HepG2 (cell line): ENCODE measurements at regions not wholly inside any gene's neighbourhood (a gene's known extent, or its start where the extent isn't known, plus 50 kb on each side); places are given as distances from the start of the nearest gene placed in this dataset.
A peak's percentile ranks its signal among the peaks of the same experiment; 100 is the strongest.

ENCODE experiments used
- ARHGAP35 ChIP-seq: sonication (generic); formaldehyde crosslinking; IDR thresholded peaks from 2 replicates; pipeline ENCODE4 v1.9.0; 2022; ENCODE audit warnings: mild to moderate bottlenecking, inconsistent platforms, moderate library complexity, missing genetic modification reagents, borderline replicate concordance
- FOXA1 ChIP-seq, 2 experiments: fragments of 450-650 bp in 1 of 2; sonication (generic) in 1 of 2; formaldehyde crosslinking in 1 of 2; IDR thresholded peaks; 2 replicates each; pipeline versions ENCODE4 v1.4.0 to v1.6.1; 2016 to 2020; ENCODE audit warnings: missing genetic modification reagents in 1 of 2
- GATA4 ChIP-seq: sonication (generic); IDR thresholded peaks from 2 replicates; pipeline ENCODE4 v1.6.1; 2016; ENCODE audit warnings: antibody characterized with exemption, low read depth, borderline replicate concordance
- NFATC3 ChIP-seq: sonication (generic); formaldehyde crosslinking; IDR thresholded peaks from 2 replicates; pipeline ENCODE4 v1.5.1; 2020; ENCODE audit warnings: mild to moderate bottlenecking, missing genetic modification reagents
- NFE2 ChIP-seq: sonication (generic); formaldehyde crosslinking; IDR thresholded peaks from 2 replicates; pipeline ENCODE4 v1.4.0; 2020; ENCODE audit warnings: missing genetic modification reagents
- RFX3 ChIP-seq: IDR thresholded peaks from 2 replicates; pipeline ENCODE4 v1.6.1; 2016; ENCODE audit warnings: missing biosample characterization, missing genetic modification reagents
- RORA ChIP-seq: sonication (generic); formaldehyde crosslinking; IDR thresholded peaks from 2 replicates; pipeline ENCODE4 v1.5.0; 2020; ENCODE audit warnings: mild to moderate bottlenecking, missing genetic modification reagents, moderate library complexity
- SNAPC2 ChIP-seq: sonication (generic); formaldehyde crosslinking; IDR thresholded peaks from 2 replicates; pipeline ENCODE4 v1.8.1; 2022; ENCODE audit warnings: mild to moderate bottlenecking, missing genetic modification reagents
- TEF ChIP-seq: sonication (generic); formaldehyde crosslinking; IDR thresholded peaks from 2 replicates; pipeline ENCODE4 v1.5.0; 2020; ENCODE audit warnings: missing genetic modification reagents
- U2AF1 ChIP-seq: fragments of 200-400 bp; formaldehyde crosslinking; optimal IDR thresholded peaks from 2 replicates; pipeline ENCODE3; 2017; ENCODE audit warnings: mild to moderate bottlenecking, low read depth, low read length
- U2AF2 ChIP-seq: fragments of 200-400 bp; formaldehyde crosslinking; IDR thresholded peaks from 2 replicates; pipeline ENCODE4 v1.6.1; 2017; ENCODE audit warnings: low read depth, mild to moderate bottlenecking, low read length
- ZFP90 ChIP-seq: sonication (generic); formaldehyde crosslinking; IDR thresholded peaks from 2 replicates; pipeline ENCODE4 v1.8.0; 2022; ENCODE audit warnings: missing genetic modification reagents, mild to moderate bottlenecking, inconsistent platforms, borderline replicate concordance
- ZNF597 ChIP-seq: sonication (generic); formaldehyde crosslinking; IDR thresholded peaks from 2 replicates; pipeline ENCODE4 v1.5.0; 2020; ENCODE audit warnings: missing genetic modification reagents
- ZNF768 ChIP-seq: sonication (generic); formaldehyde crosslinking; IDR thresholded peaks from 2 replicates; pipeline ENCODE4 v1.4.0; 2020; ENCODE audit warnings: missing genetic modification reagents
- TF ChIP-seq, protein P1 (sequence below): sonication (generic); formaldehyde crosslinking; IDR thresholded peaks from 2 replicates; pipeline ENCODE4 v1.4.0; 2020; ENCODE audit warnings: missing genetic modification reagents
- TF ChIP-seq, protein P2 (sequence below): sonication (generic); formaldehyde crosslinking; IDR thresholded peaks from 2 replicates; pipeline ENCODE4 v1.4.0; 2020; ENCODE audit warnings: missing genetic modification reagents, borderline replicate concordance
- TF ChIP-seq, protein P3 (sequence below): sonication (generic); formaldehyde crosslinking; conservative IDR thresholded peaks from 2 replicates; pipeline ENCODE4 v1.5.0; 2020; ENCODE audit warnings: missing genetic modification reagents
- TF ChIP-seq, protein P4 (sequence below): sonication (generic); formaldehyde crosslinking; IDR thresholded peaks from 2 replicates; pipeline ENCODE4 v1.4.0; 2020; ENCODE audit warnings: missing genetic modification reagents
- TF ChIP-seq, protein P5 (sequence below): sonication (generic); formaldehyde crosslinking; IDR thresholded peaks from 2 replicates; pipeline ENCODE4 v1.5.0; 2020; ENCODE audit warnings: missing genetic modification reagents

DNA sequence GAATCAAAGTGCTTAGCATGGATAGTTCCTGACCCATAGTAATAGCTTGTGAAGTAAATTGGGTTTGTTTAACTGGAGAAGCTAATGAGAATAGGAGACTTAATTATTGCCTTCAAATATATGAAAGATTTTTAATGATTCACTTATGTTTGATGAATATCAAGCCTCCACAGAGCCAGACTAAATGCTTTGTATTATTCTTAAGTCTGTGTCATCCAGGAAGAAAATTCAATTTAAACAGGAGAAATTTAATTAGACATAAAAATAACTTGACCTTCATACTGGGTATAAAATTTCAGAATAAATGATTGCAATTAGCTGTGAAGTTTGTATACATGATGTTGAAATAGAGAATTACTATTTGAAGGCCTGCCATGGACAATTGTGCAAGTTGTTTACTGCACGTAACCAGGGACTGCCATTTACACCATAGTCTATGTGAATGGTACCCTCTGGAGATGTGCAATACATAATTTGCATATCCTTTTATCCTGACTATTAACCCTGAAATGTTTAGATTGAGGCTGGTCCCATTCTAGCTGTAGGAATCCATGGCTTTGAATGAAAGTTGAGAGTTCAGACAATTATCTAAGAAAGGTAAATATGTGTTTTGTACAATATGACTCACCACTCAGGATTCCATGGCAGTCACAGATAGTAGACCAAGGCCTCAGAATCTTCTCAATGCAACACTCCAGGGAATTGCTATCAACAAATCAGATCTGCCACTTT, 133.5 kb upstream of the IL12B start (continued):
- TF ChIP-seq, protein P1, sequence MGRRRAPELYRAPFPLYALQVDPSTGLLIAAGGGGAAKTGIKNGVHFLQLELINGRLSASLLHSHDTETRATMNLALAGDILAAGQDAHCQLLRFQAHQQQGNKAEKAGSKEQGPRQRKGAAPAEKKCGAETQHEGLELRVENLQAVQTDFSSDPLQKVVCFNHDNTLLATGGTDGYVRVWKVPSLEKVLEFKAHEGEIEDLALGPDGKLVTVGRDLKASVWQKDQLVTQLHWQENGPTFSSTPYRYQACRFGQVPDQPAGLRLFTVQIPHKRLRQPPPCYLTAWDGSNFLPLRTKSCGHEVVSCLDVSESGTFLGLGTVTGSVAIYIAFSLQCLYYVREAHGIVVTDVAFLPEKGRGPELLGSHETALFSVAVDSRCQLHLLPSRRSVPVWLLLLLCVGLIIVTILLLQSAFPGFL (CRISPR knock-in tag) = no peak
- TF ChIP-seq RORA = no peak
- TF ChIP-seq ZFP90 = no peak
- TF ChIP-seq ZNF768 (CRISPR knock-in tag) = no peak
- TF ChIP-seq SNAPC2 (CRISPR knock-in tag) = 0 out of 2 replicates have a peak, but pooled peaks have one; percentile 24
- TF ChIP-seq FOXA1 (IDR thresholded peaks at IDR 0.05) = peak; percentile 71
- TF ChIP-seq FOXA1 (CRISPR knock-in tag; IDR thresholded peaks at IDR 0.05) = peak; percentile 88
- TF ChIP-seq, protein P2, sequence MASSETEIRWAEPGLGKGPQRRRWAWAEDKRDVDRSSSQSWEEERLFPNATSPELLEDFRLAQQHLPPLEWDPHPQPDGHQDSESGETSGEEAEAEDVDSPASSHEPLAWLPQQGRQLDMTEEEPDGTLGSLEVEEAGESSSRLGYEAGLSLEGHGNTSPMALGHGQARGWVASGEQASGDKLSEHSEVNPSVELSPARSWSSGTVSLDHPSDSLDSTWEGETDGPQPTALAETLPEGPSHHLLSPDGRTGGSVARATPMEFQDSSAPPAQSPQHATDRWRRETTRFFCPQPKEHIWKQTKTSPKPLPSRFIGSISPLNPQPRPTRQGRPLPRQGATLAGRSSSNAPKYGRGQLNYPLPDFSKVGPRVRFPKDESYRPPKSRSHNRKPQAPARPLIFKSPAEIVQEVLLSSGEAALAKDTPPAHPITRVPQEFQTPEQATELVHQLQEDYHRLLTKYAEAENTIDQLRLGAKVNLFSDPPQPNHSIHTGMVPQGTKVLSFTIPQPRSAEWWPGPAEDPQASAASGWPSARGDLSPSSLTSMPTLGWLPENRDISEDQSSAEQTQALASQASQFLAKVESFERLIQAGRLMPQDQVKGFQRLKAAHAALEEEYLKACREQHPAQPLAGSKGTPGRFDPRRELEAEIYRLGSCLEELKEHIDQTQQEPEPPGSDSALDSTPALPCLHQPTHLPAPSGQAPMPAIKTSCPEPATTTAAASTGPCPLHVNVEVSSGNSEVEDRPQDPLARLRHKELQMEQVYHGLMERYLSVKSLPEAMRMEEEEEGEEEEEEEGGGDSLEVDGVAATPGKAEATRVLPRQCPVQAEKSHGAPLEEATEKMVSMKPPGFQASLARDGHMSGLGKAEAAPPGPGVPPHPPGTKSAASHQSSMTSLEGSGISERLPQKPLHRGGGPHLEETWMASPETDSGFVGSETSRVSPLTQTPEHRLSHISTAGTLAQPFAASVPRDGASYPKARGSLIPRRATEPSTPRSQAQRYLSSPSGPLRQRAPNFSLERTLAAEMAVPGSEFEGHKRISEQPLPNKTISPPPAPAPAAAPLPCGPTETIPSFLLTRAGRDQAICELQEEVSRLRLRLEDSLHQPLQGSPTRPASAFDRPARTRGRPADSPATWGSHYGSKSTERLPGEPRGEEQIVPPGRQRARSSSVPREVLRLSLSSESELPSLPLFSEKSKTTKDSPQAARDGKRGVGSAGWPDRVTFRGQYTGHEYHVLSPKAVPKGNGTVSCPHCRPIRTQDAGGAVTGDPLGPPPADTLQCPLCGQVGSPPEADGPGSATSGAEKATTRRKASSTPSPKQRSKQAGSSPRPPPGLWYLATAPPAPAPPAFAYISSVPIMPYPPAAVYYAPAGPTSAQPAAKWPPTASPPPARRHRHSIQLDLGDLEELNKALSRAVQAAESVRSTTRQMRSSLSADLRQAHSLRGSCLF (CRISPR knock-in tag) = no peak
- TF ChIP-seq U2AF2 = no peak
- TF ChIP-seq GATA4 = no peak
- no peak for TF ChIP-seq U2AF1
- no peak for TF ChIP-seq RFX3 (CRISPR knock-in tag)
- TF ChIP-seq NFATC3 (CRISPR knock-in tag) = no peak
- TF ChIP-seq TEF (CRISPR knock-in tag) = no peak
- TF ChIP-seq, protein P3, sequence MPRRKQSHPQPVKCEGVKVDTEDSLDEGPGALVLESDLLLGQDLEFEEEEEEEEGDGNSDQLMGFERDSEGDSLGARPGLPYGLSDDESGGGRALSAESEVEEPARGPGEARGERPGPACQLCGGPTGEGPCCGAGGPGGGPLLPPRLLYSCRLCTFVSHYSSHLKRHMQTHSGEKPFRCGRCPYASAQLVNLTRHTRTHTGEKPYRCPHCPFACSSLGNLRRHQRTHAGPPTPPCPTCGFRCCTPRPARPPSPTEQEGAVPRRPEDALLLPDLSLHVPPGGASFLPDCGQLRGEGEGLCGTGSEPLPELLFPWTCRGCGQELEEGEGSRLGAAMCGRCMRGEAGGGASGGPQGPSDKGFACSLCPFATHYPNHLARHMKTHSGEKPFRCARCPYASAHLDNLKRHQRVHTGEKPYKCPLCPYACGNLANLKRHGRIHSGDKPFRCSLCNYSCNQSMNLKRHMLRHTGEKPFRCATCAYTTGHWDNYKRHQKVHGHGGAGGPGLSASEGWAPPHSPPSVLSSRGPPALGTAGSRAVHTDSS (CRISPR knock-in tag) = no peak
- TF ChIP-seq NFE2 (CRISPR knock-in tag) = no peak
- TF ChIP-seq, protein P4, sequence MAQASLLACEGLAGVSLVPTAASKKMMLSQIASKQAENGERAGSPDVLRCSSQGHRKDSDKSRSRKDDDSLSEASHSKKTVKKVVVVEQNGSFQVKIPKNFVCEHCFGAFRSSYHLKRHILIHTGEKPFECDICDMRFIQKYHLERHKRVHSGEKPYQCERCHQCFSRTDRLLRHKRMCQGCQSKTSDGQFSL (CRISPR knock-in tag) = no peak
- no peak for TF ChIP-seq ZNF597 (CRISPR knock-in tag)
- TF ChIP-seq, protein P5, sequence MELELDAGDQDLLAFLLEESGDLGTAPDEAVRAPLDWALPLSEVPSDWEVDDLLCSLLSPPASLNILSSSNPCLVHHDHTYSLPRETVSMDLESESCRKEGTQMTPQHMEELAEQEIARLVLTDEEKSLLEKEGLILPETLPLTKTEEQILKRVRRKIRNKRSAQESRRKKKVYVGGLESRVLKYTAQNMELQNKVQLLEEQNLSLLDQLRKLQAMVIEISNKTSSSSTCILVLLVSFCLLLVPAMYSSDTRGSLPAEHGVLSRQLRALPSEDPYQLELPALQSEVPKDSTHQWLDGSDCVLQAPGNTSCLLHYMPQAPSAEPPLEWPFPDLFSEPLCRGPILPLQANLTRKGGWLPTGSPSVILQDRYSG = no peak
- TF ChIP-seq ARHGAP35 (CRISPR knock-in tag) = no peak
